Endodermal cell (in vitro differentiated cells): ENCODE measurements at regions not wholly inside any gene's neighbourhood (a gene's known extent, or its start where the extent isn't known, plus 50 kb on each side); places are given as distances from the start of the nearest gene placed in this dataset.

Experiments
- DNase-seq: peaks from one replicate; pipeline ENCODE4 v3.0.0-alpha.2; 2017
- H3K27ac ChIP-seq: 2 replicates; pipeline ENCODE4 v1.5.1; 2013; ENCODE audit warnings: mild to moderate bottlenecking, low read depth, low read length, moderate library complexity
- H3K27me3 ChIP-seq: 2 replicates; pipeline ENCODE4 v1.6.1; 2013; ENCODE audit warnings: mild to moderate bottlenecking, low read length, moderate library complexity; ENCODE audit not compliant: insufficient read depth, control insufficient read depth, poor library complexity, severe bottlenecking
- H3K36me3 ChIP-seq: 2 replicates; pipeline ENCODE4 v1.7.0; 2013; ENCODE audit warnings: mild to moderate bottlenecking, low read length, moderate library complexity; ENCODE audit not compliant: control insufficient read depth, insufficient read depth
- H3K4me1 ChIP-seq: one replicate; pipeline ENCODE4 v1.7.0; 2013; ENCODE audit warnings: low read length; ENCODE audit not compliant: control insufficient read depth, insufficient read depth
- H3K4me3 ChIP-seq: 2 replicates; pipeline ENCODE4 v1.5.1; 2013; ENCODE audit warnings: mild to moderate bottlenecking, low read length, moderate library complexity
- H3K9ac ChIP-seq: 2 replicates; pipeline ENCODE4 v1.6.1; 2013; ENCODE audit warnings: mild to moderate bottlenecking, low read length, moderate library complexity; ENCODE audit not compliant: poor library complexity, severe bottlenecking; ENCODE audit errors: extremely low read depth
- H3K9me3 ChIP-seq: 2 replicates; pipeline ENCODE4 v1.6.1; 2013; ENCODE audit warnings: mild to moderate bottlenecking, low read length, moderate library complexity; ENCODE audit not compliant: control insufficient read depth
- H3K27ac Mint-ChIP-seq: 2 replicates; pipeline ENCODE4 v1.8.0; 2020; ENCODE audit warnings: mixed read lengths
- H3K27me3 Mint-ChIP-seq: 2 replicates; pipeline ENCODE4 v1.8.0; 2021; ENCODE audit warnings: mild to moderate bottlenecking, mixed read lengths; ENCODE audit not compliant: insufficient read depth
- H3K36me3 Mint-ChIP-seq: 2 replicates; pipeline ENCODE4 v1.8.0; 2020; ENCODE audit warnings: low read depth, mixed read lengths
- H3K4me1 Mint-ChIP-seq: 2 replicates; pipeline ENCODE4 v1.8.0; 2020; ENCODE audit warnings: mixed read lengths
- H3K4me3 Mint-ChIP-seq: 2 replicates; pipeline ENCODE4 v1.8.0; 2020; ENCODE audit warnings: mild to moderate bottlenecking, moderate library complexity, mixed read lengths
- H3K9me3 Mint-ChIP-seq: 2 replicates; pipeline ENCODE4 v1.8.0; 2020; ENCODE audit warnings: mild to moderate bottlenecking, mixed read lengths
- CTCF ChIP-seq: fragments of 200-600 bp; sonication (generic); conservative IDR thresholded peaks from 2 replicates; pipeline ENCODE4 v1.5.0; 2021; ENCODE audit warnings: antibody characterized with exemption, mild to moderate bottlenecking
- WGBS, 2 experiments: methylation state at CpG; one replicate each; pipeline versions ENCODE4 v1.1.5 to v1.1.7; 2013; ENCODE audit warnings: missing lambda C conversion rate in 2 of 2, mixed read lengths in 1 of 2; ENCODE audit not compliant: insufficient coverage in 1 of 2, insufficient read length in 1 of 2; 5-methylcytosine and 5-hydroxymethylcytosine counted together

DNA sequence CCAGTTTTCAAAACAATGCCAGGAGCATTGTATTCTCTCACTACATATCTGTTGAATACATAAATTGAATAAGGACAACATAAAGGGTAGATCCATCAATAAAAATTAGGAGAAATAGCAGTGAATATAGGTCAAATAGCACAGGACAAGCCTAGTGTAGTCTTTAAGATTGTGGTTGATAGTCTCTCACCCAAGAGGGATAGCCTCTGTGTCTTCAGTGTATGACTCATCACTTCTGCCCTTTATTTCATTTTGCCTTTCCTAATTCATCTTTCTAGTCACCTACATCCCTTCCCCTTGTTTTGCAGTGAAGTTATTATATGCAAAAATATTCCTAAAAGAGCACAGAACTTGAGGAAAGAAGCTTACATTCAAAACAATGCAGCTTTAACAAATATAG lies 335.0 kb upstream of the TUSC1 start:
- peaks cover 7% of the 10 kb centered on the region for H3K9me3 Mint-ChIP-seq
- no peak for DNase-seq
- H3K27ac Mint-ChIP-seq = no peak overlapping the region
- no peak overlapping the region for H3K4me3 ChIP-seq
- no peak overlapping the region for H3K9ac ChIP-seq
- H3K27me3 Mint-ChIP-seq = no peaks in the 10 kb centered on the region
- H3K36me3 Mint-ChIP-seq = no peaks in the 10 kb centered on the region
- H3K27ac ChIP-seq = no peak overlapping the region
- no peak overlapping the region for H3K4me3 Mint-ChIP-seq
- no peaks in the 10 kb centered on the region for H3K36me3 ChIP-seq
- TF ChIP-seq CTCF = no peak
- H3K4me1 ChIP-seq = no peaks in the 10 kb centered on the region
- no peaks in the 10 kb centered on the region for H3K27me3 ChIP-seq
- no peaks in the 10 kb centered on the region for H3K4me1 Mint-ChIP-seq
- no peaks in the 10 kb centered on the region for H3K9me3 ChIP-seq

DNA sequence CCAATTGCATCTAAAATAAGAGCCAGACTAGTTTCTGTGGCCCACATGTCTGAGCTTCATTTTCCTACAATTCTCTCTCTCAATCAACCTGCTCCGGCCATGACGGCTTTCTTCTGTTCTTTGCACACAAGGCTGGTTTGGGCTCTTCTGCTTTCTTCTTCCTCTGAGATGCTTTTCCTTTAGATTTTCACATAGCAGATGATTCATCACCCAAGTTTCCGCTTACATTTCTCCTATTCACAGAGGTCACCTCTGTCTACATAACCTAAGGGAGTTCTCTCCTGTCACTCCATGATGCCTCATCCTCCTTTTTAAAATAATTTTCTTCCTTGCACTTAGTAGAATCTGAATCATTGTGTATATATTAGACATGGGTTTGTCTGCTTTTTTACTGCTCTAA lies 334.6 kb upstream of the TUSC1 start:
- no peaks in the 10 kb centered on the region for H3K36me3 Mint-ChIP-seq
- no peak for TF ChIP-seq CTCF
- no peak overlapping the region for H3K27ac Mint-ChIP-seq
- H3K27me3 ChIP-seq = no peaks in the 10 kb centered on the region
- H3K36me3 ChIP-seq = no peaks in the 10 kb centered on the region
- H3K4me3 Mint-ChIP-seq = no peak overlapping the region
- WGBS, 2 experiments = 93 to 94% methylated on average over 2 to 3 of the region's 3 CpGs
- H3K27ac ChIP-seq = no peak overlapping the region
- no peaks in the 10 kb centered on the region for H3K27me3 Mint-ChIP-seq
- H3K9ac ChIP-seq = no peak overlapping the region
- no peak overlapping the region for H3K4me3 ChIP-seq
- no peak for DNase-seq
- H3K4me1 Mint-ChIP-seq = no peaks in the 10 kb centered on the region
- peaks cover 3% of the 10 kb centered on the region for H3K9me3 Mint-ChIP-seq
- H3K9me3 ChIP-seq = no peaks in the 10 kb centered on the region
- no peaks in the 10 kb centered on the region for H3K4me1 ChIP-seq

GRCh38 chr9:25994605-25995004 lies 316.4 kb upstream of the TUSC1 start:
- H3K9me3 Mint-ChIP-seq = peaks cover 34% of the 10 kb centered on the region
- H3K27ac Mint-ChIP-seq = no peak overlapping the region
- Histone ChIP-seq H3K36me3 (no peaks in the 10 kb centered on the region), H3K9me3 (peaks cover 28% of the 10 kb centered on the region), H3K4me1 (no peaks in the 10 kb centered on the region), H3K27ac (no peak overlapping the region), H3K9ac (no peak overlapping the region), H3K27me3 (no peaks in the 10 kb centered on the region), H3K4me3 (peak overlapping the region; percentile 17)
- H3K4me3 Mint-ChIP-seq = no peak overlapping the region
- WGBS, 2 experiments = 71 to 79% methylated on average over 3 to 6 of the region's 6 CpGs
- H3K4me1 Mint-ChIP-seq = no peaks in the 10 kb centered on the region
- H3K27me3 Mint-ChIP-seq = no peaks in the 10 kb centered on the region
- H3K36me3 Mint-ChIP-seq = no peaks in the 10 kb centered on the region
- no peak for TF ChIP-seq CTCF
- DNase-seq = no peak
